ENCODE measurements at regions not wholly inside any gene's neighbourhood (a gene's known extent, or its start where the extent isn't known, plus 50 kb on each side); places are given as distances from the start of the nearest gene placed in this dataset.
A peak's percentile ranks its signal among the peaks of the same experiment; 100 is the strongest.

GRCh38 chr5:53219174-53219573, 109.6 kb upstream of the MOCS2 start:
- DNase-seq = no peak

GRCh38 chr5:53219610-53220009, 110.1 kb upstream of the MOCS2 start:
- no peak for DNase-seq

- DNase-seq = no peak
These were observed 124.3 kb upstream of the MOCS2 start for GRCh38 chr5:53233645-53234405.

GRCh38 chr5:53236683-53237082, 127.1 kb upstream of the MOCS2 start:
- no peak for DNase-seq

- no peak for DNase-seq
These were observed 128.3 kb upstream of the MOCS2 start for GRCh38 chr5:53237876-53238275.

GRCh38 chr5:53239301-53239990, 129.9 kb upstream of the MOCS2 start:
- DNase-seq = no peak

- DNase-seq = no peak
These were observed 131.1 kb upstream of the MOCS2 start for GRCh38 chr5:53240661-53241060.

- DNase-seq = no peak
These were observed 132.0 kb upstream of the MOCS2 start for GRCh38 chr5:53241572-53241971.

GRCh38 chr5:53243403-53243802, 133.8 kb upstream of the MOCS2 start:
- DNase-seq = no peak

GRCh38 chr5:53246042-53246836, 136.7 kb upstream of the MOCS2 start:
- DNase-seq = peak; percentile 1

GRCh38 chr5:53249529-53250200, 140.1 kb upstream of the MOCS2 start:
- DNase-seq = peak; percentile 20

GRCh38 chr5:53250201-53250550, 140.6 kb upstream of the MOCS2 start:
- DNase-seq = no peak

GRCh38 chr5:53253421-53253871, 143.9 kb upstream of the MOCS2 start:
- DNase-seq = no peak

GRCh38 chr5:53256746-53257145, 147.2 kb upstream of the MOCS2 start:
- DNase-seq = no peak

- no peak for DNase-seq
These were observed 148.3 kb upstream of the MOCS2 start for GRCh38 chr5:53257806-53258373.

- no peak for DNase-seq
These were observed 149.6 kb upstream of the MOCS2 start for GRCh38 chr5:53259176-53259575.

GRCh38 chr5:53260446-53260845, 150.9 kb upstream of the MOCS2 start:
- DNase-seq = no peak

GRCh38 chr5:53261245-53261644, 151.7 kb upstream of the MOCS2 start:
- DNase-seq = no peak

- no peak for DNase-seq
These were observed 152.9 kb upstream of the MOCS2 start for GRCh38 chr5:53262348-53262970.

- no peak for DNase-seq
These were observed 153.6 kb upstream of the MOCS2 start for GRCh38 chr5:53263151-53263550.

GRCh38 chr5:53265043-53265442, 155.5 kb upstream of the MOCS2 start:
- no peak for DNase-seq
